OCI-LY1 (cell line): ENCODE measurements at regions not wholly inside any gene's neighbourhood (a gene's known extent, or its start where the extent isn't known, plus 50 kb on each side); places are given as distances from the start of the nearest gene placed in this dataset.

Experiments used
- CTCF ChIP-seq: fragments of 200-600 bp; sonication (generic), shearing (Covaris generic); IDR thresholded peaks from 2 replicates; pipeline ENCODE4 v1.5.1; 2017; ENCODE audit warnings: mild to moderate bottlenecking, antibody characterized with exemption, low read length, moderate library complexity, mixed read lengths
- EZH2 ChIP-seq: fragments of 200-600 bp; sonication (generic), shearing (Covaris generic); IDR thresholded peaks from 2 replicates; pipeline ENCODE4 v1.8.0; 2017; ENCODE audit warnings: borderline replicate concordance, mixed run types, mild to moderate bottlenecking, antibody characterized with exemption, low read length, moderate library complexity, mixed read lengths

GRCh38 chr2:240286596-240286995 lies 146.1 kb upstream of the OTOS start:
- TF ChIP-seq EZH2 (no peak), CTCF (no peak)
